IMR-90 (cell line): ENCODE measurements at regions not wholly inside any gene's neighbourhood (a gene's known extent, or its start where the extent isn't known, plus 50 kb on each side); places are given as distances from the start of the nearest gene placed in this dataset.
"Not testable (repeated sequence)": the region's sequence is repeated elsewhere in the genome, so short reads cannot be mapped to it uniquely, and the experiment has no call there.

ENCODE experiments used
- ATAC-seq: fragments of 200-7000 bp; cut with Tn5 transposase; 2 replicates; pipeline ENCODE4 v1.9.1; 2020; ENCODE audit warnings: low read depth, mild to moderate bottlenecking, moderate library complexity
- BruUV-seq: library from RNA; stranded (reverse); fragments of 400-500 nt; replicated peaks from 2 replicates; lab custom pipeline; 2021; lab: Mats Ljungman, UMichigan
- CTCF ChIA-PET: fragments of 300-600 bp; formaldehyde crosslinking; extraction: SDS; loops from one replicate; lab custom pipeline; 2021; ENCODE audit warnings: antibody characterized with exemption; lab: Yijun Ruan, JAX
- POLR2A ChIA-PET: fragments of 300-600 bp; sonication (Branson Sonifier 250); formaldehyde crosslinking; loops from one replicate; lab custom pipeline; 2022; ENCODE audit warnings: antibody characterized with exemption; ENCODE audit not compliant: unreplicated experiment; lab: Charles Lee
- DNase-seq: peaks from one replicate; pipeline ENCODE4 v3.0.0; 2013
- H2AFZ ChIP-seq: replicated peaks from 2 replicates; pipeline ENCODE3; 2013; ENCODE audit warnings: low read length, mild to moderate bottlenecking; ENCODE audit not compliant: poor library complexity
- H2AK5ac ChIP-seq: 2 replicates; pipeline ENCODE4 v1.6.1; 2013; ENCODE audit warnings: low read depth, low read length, inconsistent platforms
- H2AK9ac ChIP-seq: replicated peaks from 2 replicates; pipeline ENCODE3; 2013; ENCODE audit warnings: mild to moderate bottlenecking, low read depth, low read length, moderate library complexity; ENCODE audit not compliant: poor library complexity
- H2BK120ac ChIP-seq: 2 replicates; pipeline ENCODE4 v1.6.1; 2013; ENCODE audit warnings: low read depth, low read length, inconsistent platforms
- H2BK15ac ChIP-seq: 3 replicates; pipeline ENCODE4 v1.6.1; 2013; ENCODE audit warnings: low read depth, low read length, inconsistent platforms
- H2BK20ac ChIP-seq: 2 replicates; pipeline ENCODE4 v1.6.1; 2013; ENCODE audit warnings: low read depth, mild to moderate bottlenecking, inconsistent platforms, low read length, moderate library complexity
- H2BK5ac ChIP-seq: 2 replicates; pipeline ENCODE4 v1.6.1; 2013; ENCODE audit warnings: mild to moderate bottlenecking, low read depth, low read length, inconsistent platforms; ENCODE audit not compliant: poor library complexity, severe bottlenecking
- H3K14ac ChIP-seq: replicated peaks from 2 replicates; pipeline ENCODE4 v1.6.1; 2013; ENCODE audit warnings: low read depth, low read length, inconsistent platforms
- H3K18ac ChIP-seq: 2 replicates; pipeline ENCODE4 v1.6.1; 2013; ENCODE audit warnings: low read depth, low read length, control low read depth
- H3K23ac ChIP-seq: 2 replicates; pipeline ENCODE4 v1.6.1; 2013; ENCODE audit warnings: low read depth, low read length, inconsistent platforms
- H3K27ac ChIP-seq: 2 replicates; pipeline ENCODE4 v1.5.1; 2013; ENCODE audit warnings: mild to moderate bottlenecking, control low read depth, low read length; ENCODE audit not compliant: insufficient read depth
- H3K27me3 ChIP-seq: 2 replicates; pipeline ENCODE4 v1.6.1; 2013; ENCODE audit warnings: low read length; ENCODE audit not compliant: control insufficient read depth, insufficient read depth
- H3K36me3 ChIP-seq: 2 replicates; pipeline ENCODE4 v1.6.1; 2013; ENCODE audit warnings: low read length, mixed read lengths; ENCODE audit not compliant: control insufficient read depth, insufficient read depth
- H3K4ac ChIP-seq: 2 replicates; pipeline ENCODE4 v1.6.1; 2013; ENCODE audit warnings: low read depth, low read length, inconsistent platforms
- H3K4me1 ChIP-seq: 2 replicates; pipeline ENCODE4 v1.6.1; 2013; ENCODE audit warnings: low read length, mixed read lengths; ENCODE audit not compliant: control insufficient read depth, insufficient read depth
- H3K4me2 ChIP-seq: 2 replicates; pipeline ENCODE4 v1.6.1; 2013; ENCODE audit warnings: low read depth, mild to moderate bottlenecking, control low read depth, low read length, moderate library complexity
- H3K4me3 ChIP-seq: 2 replicates; pipeline ENCODE4 v1.5.1; 2013; ENCODE audit warnings: low read depth, mild to moderate bottlenecking, control low read depth, low read length, moderate library complexity; ENCODE audit not compliant: insufficient read depth
- H3K56ac ChIP-seq: 2 replicates; pipeline ENCODE4 v1.6.1; 2013; ENCODE audit warnings: low read length, inconsistent platforms; ENCODE audit not compliant: insufficient read depth; ENCODE audit errors: extremely low read depth
- H3K79me1 ChIP-seq, 2 experiments: 2 replicates each; pipeline ENCODE4 v1.6.1; 2013; ENCODE audit warnings: low read length in 2 of 2, inconsistent platforms in 1 of 2, low read depth in 1 of 2
- H3K9ac ChIP-seq: 2 replicates; pipeline ENCODE4 v1.6.1; 2013; ENCODE audit warnings: low read depth, low read length, control low read depth
- H3K9me1 ChIP-seq: 2 replicates; pipeline ENCODE4 v1.6.1; 2013; ENCODE audit warnings: low read length, inconsistent platforms; ENCODE audit not compliant: insufficient read depth
- H3K9me3 ChIP-seq: 2 replicates; pipeline ENCODE4 v1.6.1; 2013; ENCODE audit warnings: low read length; ENCODE audit not compliant: control insufficient read depth, insufficient read depth
- H4K20me1 ChIP-seq: 2 replicates; pipeline ENCODE4 v1.6.1; 2013; ENCODE audit warnings: low read length, inconsistent platforms; ENCODE audit not compliant: insufficient read depth
- H4K5ac ChIP-seq: 2 replicates; pipeline ENCODE4 v1.6.1; 2013; ENCODE audit warnings: mild to moderate bottlenecking, low read depth, low read length, control low read depth
- H4K8ac ChIP-seq, 2 experiments: 2 replicates each; pipeline ENCODE4 v1.6.1; 2013; ENCODE audit warnings: low read depth in 2 of 2, low read length in 2 of 2, control low read depth in 1 of 2, inconsistent platforms in 1 of 2
- H4K91ac ChIP-seq: 2 replicates; pipeline ENCODE4 v1.6.1; 2013; ENCODE audit warnings: low read depth, low read length, inconsistent platforms; ENCODE audit not compliant: insufficient read depth
- BHLHE40 ChIP-seq: fragments of 150-350 bp; IDR thresholded peaks from 2 replicates; pipeline ENCODE4 v1.6.1; 2016; ENCODE audit warnings: mild to moderate bottlenecking, low read depth, low read length
- MAZ ChIP-seq: IDR thresholded peaks from 2 replicates; pipeline ENCODE4 v1.6.1; 2012; ENCODE audit warnings: low read depth, mild to moderate bottlenecking, low read length, improper control_type of control experiment, moderate library complexity, borderline replicate concordance
- RAD21 ChIP-seq: IDR thresholded peaks from 2 replicates; pipeline ENCODE4 v1.6.1; 2012; ENCODE audit warnings: low read length, improper control_type of control experiment
- WGBS, 2 experiments: methylation state at CpG; one replicate each; pipeline versions ENCODE4 v1.1.5 to v1.1.7; 2013; ENCODE audit warnings: missing lambda C conversion rate in 2 of 2; ENCODE audit not compliant: insufficient read length in 1 of 2; ENCODE audit errors: extremely low coverage in 2 of 2; 5-methylcytosine and 5-hydroxymethylcytosine counted together
- dilution Hi-C: fragments of 300-500 bp; cut with HindIII; formaldehyde crosslinking; loops from one replicate; pipeline ENCODE4 v1.14.3; 2018; ENCODE audit warnings: low sequenced_read_pairs; ENCODE audit not compliant: unreplicated experiment
- in situ Hi-C: fragments of 300-500 bp; cut with MboI; formaldehyde crosslinking; loops from 3 replicates; pipeline ENCODE4 v1.14.3; 2019; ENCODE audit warnings: low sequenced_read_pairs, inconsistent platforms, mixed read lengths
- intact Hi-C: fragments of 100-400 bp; cut with micrococcal nuclease; formaldehyde crosslinking; loops from 2 replicates; pipeline ENCODE4 v1.10.0; 2022

GRCh38 chr6:179340-179950 lies 112.8 kb upstream of the DUSP22 start:
- Histone ChIP-seq H3K9me1 (no peaks in the 10 kb centered on the region), H4K5ac (no peak overlapping the region), H4K8ac (no peak overlapping the region), H4K91ac (no peak overlapping the region), H3K36me3 (no peaks in the 10 kb centered on the region), H3K4me2 (no peak overlapping the region), H2BK120ac (no peak overlapping the region), H4K20me1 (no peaks in the 10 kb centered on the region), H2BK20ac (no peak overlapping the region), H3K4ac (no peak overlapping the region), H3K27ac (no peak overlapping the region), H3K4me1 (no peaks in the 10 kb centered on the region), H3K56ac (no peak overlapping the region), H3K14ac (no peak overlapping the region), H3K9me3 (no peaks in the 10 kb centered on the region), H2BK5ac (no peak overlapping the region), H2AK5ac (no peak overlapping the region), H2BK15ac (no peak overlapping the region), H3K23ac (no peak overlapping the region), H3K79me1 (no peaks in the 10 kb centered on the region), H3K18ac (no peak overlapping the region), H3K27me3 (peaks cover 5% of the 10 kb centered on the region; the same call in 1 of the 2 replicates), H2AFZ (no peak overlapping the region), H3K4me3 (no peak overlapping the region), H2AK9ac (no peak overlapping the region), H3K9ac (no peak overlapping the region)
- 82% methylated on average over 6 of the region's 29 CpGs; no CpG with 5 or more reads in 1 of the 2 experiments for WGBS, 2 experiments
- dilution Hi-C loops: no loop called here
- DNase-seq: no peak
- CTCF ChIA-PET: no interaction called here
- no TSS peak for BruUV-seq
- in situ Hi-C loops: no loop called here
- TF ChIP-seq MAZ: no peak
- no peak for TF ChIP-seq BHLHE40
- no peak for TF ChIP-seq RAD21
- intact Hi-C loops: no loop called here
- POLR2A ChIA-PET: no interaction called here
- ATAC-seq: no peak

- H3K18ac ChIP-seq, H2AK5ac ChIP-seq, H4K91ac ChIP-seq, POLR2A ChIA-PET, ATAC-seq, dilution Hi-C loops, H3K4me1 ChIP-seq, H4K20me1 ChIP-seq, H3K27ac ChIP-seq, H3K9me3 ChIP-seq, H3K27me3 ChIP-seq, H2AFZ ChIP-seq, H3K9ac ChIP-seq, H3K14ac ChIP-seq, H2BK5ac ChIP-seq, in situ Hi-C loops, H3K9me1 ChIP-seq, H3K4me3 ChIP-seq, H3K79me1 ChIP-seq, H4K5ac ChIP-seq, H4K8ac ChIP-seq, BruUV-seq, H2BK120ac ChIP-seq, H2AK9ac ChIP-seq, H2BK20ac ChIP-seq, intact Hi-C loops, H3K56ac ChIP-seq, H3K36me3 ChIP-seq, H2BK15ac ChIP-seq, DNase-seq, H3K23ac ChIP-seq, H3K4ac ChIP-seq, CTCF ChIA-PET, H3K4me2 ChIP-seq: not testable (repeated sequence)
- WGBS, 2 experiments: 95% methylated on average over 4 of the region's 13 CpGs; no CpG with 5 or more reads in 1 of the 2 experiments
Observed at GRCh38 chr6:180091-180694, 112.1 kb upstream of the DUSP22 start.
